Neuronal stem cell (in vitro differentiated cells): ENCODE measurements at regions not wholly inside any gene's neighbourhood (a gene's known extent, or its start where the extent isn't known, plus 50 kb on each side); places are given as distances from the start of the nearest gene placed in this dataset.

Source experiments
- DNase-seq: peaks from one replicate; pipeline ENCODE4 v3.0.0-alpha.2; 2013; ENCODE audit warnings: low spot score
- H2AFZ ChIP-seq: one replicate; pipeline ENCODE4 v1.6.1; 2013; ENCODE audit warnings: mild to moderate bottlenecking, low read length, inconsistent platforms
- H2AK5ac ChIP-seq: 2 replicates; pipeline ENCODE4 v1.6.1; 2013; ENCODE audit warnings: low read depth, mild to moderate bottlenecking, inconsistent platforms, low read length, moderate library complexity, mixed read lengths
- H2BK120ac ChIP-seq: 2 replicates; pipeline ENCODE4 v1.6.1; 2013; ENCODE audit warnings: low read depth, mild to moderate bottlenecking, inconsistent platforms, low read length, moderate library complexity, mixed read lengths
- H2BK12ac ChIP-seq: one replicate; pipeline ENCODE4 v1.6.1; 2013; ENCODE audit warnings: low read length, inconsistent platforms
- H2BK15ac ChIP-seq: 2 replicates; pipeline ENCODE4 v1.6.1; 2013; ENCODE audit warnings: mild to moderate bottlenecking, low read length, inconsistent platforms, mixed read lengths
- H2BK5ac ChIP-seq: one replicate; pipeline ENCODE4 v1.6.1; 2013; ENCODE audit warnings: inconsistent platforms, mild to moderate bottlenecking, low read length, moderate library complexity
- H3K14ac ChIP-seq: one replicate; pipeline ENCODE4 v1.6.1; 2013; ENCODE audit warnings: low read length, inconsistent platforms
- H3K18ac ChIP-seq: 2 replicates; pipeline ENCODE4 v1.6.1; 2013; ENCODE audit warnings: low read length, inconsistent platforms
- H3K23ac ChIP-seq: 2 replicates; pipeline ENCODE4 v1.6.1; 2013; ENCODE audit warnings: low read depth, mild to moderate bottlenecking, mixed read lengths, low read length, inconsistent platforms; ENCODE audit not compliant: poor library complexity
- H3K27ac ChIP-seq: replicated peaks from 3 replicates; pipeline ENCODE4 v1.5.1; 2013; ENCODE audit warnings: low read length, inconsistent platforms
- H3K27me3 ChIP-seq, 3 experiments: 2 replicates each; pipeline ENCODE4 v1.6.1; 2013; ENCODE audit warnings: low read length in 3 of 3, mild to moderate bottlenecking in 2 of 3, inconsistent platforms in 1 of 3, low read depth in 1 of 3, mixed read lengths in 1 of 3, moderate library complexity in 1 of 3; ENCODE audit not compliant: control insufficient read depth in 3 of 3, insufficient read depth in 3 of 3
- H3K36me3 ChIP-seq, 2 donors: replicated peaks in 1 of 2; 2 replicates each; pipeline ENCODE4 v1.6.1; 2013; ENCODE audit warnings: low read length in 2 of 2; ENCODE audit not compliant: control insufficient read depth in 2 of 2, insufficient read depth in 2 of 2
- H3K4ac ChIP-seq: 2 replicates; pipeline ENCODE4 v1.6.1; 2013; ENCODE audit warnings: inconsistent platforms, mild to moderate bottlenecking, low read length, moderate library complexity
- H3K4me1 ChIP-seq, 2 donors: 1 replicate in 1 of 2; 2 replicates in 1 of 2; pipeline ENCODE4 v1.6.1; 2013; ENCODE audit warnings: low read length in 2 of 2, low read depth in 1 of 2; ENCODE audit not compliant: control insufficient read depth in 2 of 2, insufficient read depth in 1 of 2
- H3K4me2 ChIP-seq: one replicate; pipeline ENCODE4 v1.6.1; 2013; ENCODE audit warnings: mild to moderate bottlenecking, low read length, inconsistent platforms; ENCODE audit not compliant: insufficient read depth, poor library complexity, severe bottlenecking
- H3K4me3 ChIP-seq, 2 donors: 2 replicates each; pipeline ENCODE4 v1.5.1; 2013; ENCODE audit warnings: low read length in 2 of 2, mild to moderate bottlenecking in 2 of 2, inconsistent platforms in 1 of 2, moderate library complexity in 1 of 2
- H3K79me1 ChIP-seq: one replicate; pipeline ENCODE4 v1.6.1; 2013; ENCODE audit warnings: low read depth, mild to moderate bottlenecking, inconsistent platforms, low read length, moderate library complexity
- H3K9ac ChIP-seq: one replicate; pipeline ENCODE4 v1.6.1; 2013; ENCODE audit warnings: mild to moderate bottlenecking, low read depth, low read length, inconsistent platforms; ENCODE audit not compliant: poor library complexity
- H3K9me3 ChIP-seq, 2 donors: replicated peaks in 1 of 2; 2 replicates each; pipeline versions ENCODE3 to v1.6.1; 2013; ENCODE audit warnings: low read length in 2 of 2, mild to moderate bottlenecking in 2 of 2, inconsistent platforms in 1 of 2, low read depth in 1 of 2, mixed read lengths in 1 of 2, moderate library complexity in 1 of 2; ENCODE audit not compliant: control insufficient read depth in 2 of 2, insufficient read depth in 1 of 2
- H4K8ac ChIP-seq: one replicate; pipeline ENCODE4 v1.6.1; 2013; ENCODE audit warnings: low read depth, mild to moderate bottlenecking, inconsistent platforms, low read length, moderate library complexity
- H4K91ac ChIP-seq: one replicate; pipeline ENCODE4 v1.6.1; 2013; ENCODE audit warnings: low read length, low read depth, mild to moderate bottlenecking, inconsistent platforms; ENCODE audit not compliant: poor library complexity
- WGBS, 2 donors: extraction: QIAGEN DNeasy Blood & Tissue Kit; methylation state at CpG; one replicate each; pipeline ENCODE4 v1.1.7; 2013; ENCODE audit warnings: missing lambda C conversion rate in 2 of 2, mixed read lengths in 1 of 2; ENCODE audit not compliant: insufficient read length in 2 of 2, insufficient replicate concordance in 1 of 2; ENCODE audit errors: extremely low coverage in 2 of 2; 5-methylcytosine and 5-hydroxymethylcytosine counted together

DNA sequence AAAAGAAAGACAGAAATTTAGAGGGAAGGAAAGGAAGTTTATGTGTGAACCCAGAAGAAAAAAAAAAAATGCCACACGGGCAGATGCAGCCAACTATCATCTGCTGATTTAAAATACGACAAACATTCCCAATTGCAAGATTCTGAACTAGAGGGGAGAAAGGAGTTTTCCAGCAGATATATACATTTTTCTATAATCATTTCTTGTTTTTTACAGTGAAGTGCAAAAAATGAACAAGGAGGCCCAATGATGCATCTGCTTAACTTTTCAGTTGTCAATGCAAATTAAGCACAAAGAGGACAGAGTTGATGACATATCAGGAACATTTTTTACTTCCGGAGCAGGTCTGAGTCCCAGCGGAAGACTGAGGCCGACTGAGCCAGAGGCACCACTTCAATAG lies 144.7 kb downstream of the MYCN start:
- Histone ChIP-seq H3K18ac (no peak overlapping the region), H3K79me1 (no peaks in the 10 kb centered on the region), H2BK120ac (no peak overlapping the region), H3K4me1 (peaks cover 16 to 34% of the 10 kb centered on the region in 2 donors), H2AFZ (no peak overlapping the region), H2BK15ac (no peak overlapping the region), H3K23ac (no peak overlapping the region), H3K27ac (no peak overlapping the region), H3K36me3 (no peaks in the 10 kb centered on the region), H3K4ac (no peak overlapping the region), H2BK5ac (no peak overlapping the region), H4K91ac (no peak overlapping the region), H3K27me3 (no peaks in the 10 kb centered on the region), H2AK5ac (no peak overlapping the region), H2BK12ac (no peak overlapping the region), H3K14ac (no peak overlapping the region), H3K4me2 (no peak overlapping the region), H3K9ac (no peak overlapping the region), H3K4me3 (no peak overlapping the region), H4K8ac (no peak overlapping the region), H3K9me3 (no peaks in the 10 kb centered on the region)
- no peak for DNase-seq
- WGBS, 2 donors, result no CpG with 5 or more reads among the region's 5 CpGs

DNA sequence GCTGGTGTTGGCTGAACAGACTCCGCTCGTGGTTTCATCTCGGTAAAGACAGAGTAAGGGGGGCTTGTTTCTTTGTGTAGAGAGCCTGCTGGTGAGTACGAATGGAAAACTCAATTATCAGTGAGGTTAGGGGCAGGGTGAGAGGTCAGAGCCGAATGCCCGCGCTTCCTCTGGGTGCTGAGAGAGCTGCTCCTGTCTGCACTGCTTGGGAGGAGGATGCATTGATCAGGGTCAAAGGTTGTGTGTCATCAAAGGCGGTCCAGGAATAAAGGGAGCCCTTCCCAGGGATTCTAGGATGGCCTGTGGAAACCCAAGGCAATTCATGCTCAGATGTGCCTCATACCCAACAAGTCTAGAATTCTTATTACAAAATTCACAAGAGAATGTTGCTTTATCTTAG lies 143.9 kb downstream of the MYCN start:
- Histone ChIP-seq H3K79me1 (no peaks in the 10 kb centered on the region), H3K14ac (no peak overlapping the region), H3K18ac (peak overlapping the region; percentile 16), H2AK5ac (no peak overlapping the region), H3K4ac (no peak overlapping the region), H3K4me3 (peak overlapping the region in 1 of 2 donors; percentile 16), H2BK5ac (no peak overlapping the region), H3K9ac (no peak overlapping the region), H4K91ac (no peak overlapping the region), H3K27me3 (no peaks in the 10 kb centered on the region), H3K36me3 (no peaks in the 10 kb centered on the region), H3K4me2 (no peak overlapping the region), H4K8ac (no peak overlapping the region), H3K4me1 (peaks cover 16 to 34% of the 10 kb centered on the region in 2 donors), H3K27ac (peak overlapping the region; percentile 56), H3K9me3 (no peaks in the 10 kb centered on the region), H2BK120ac (no peak overlapping the region), H2BK12ac (no peak overlapping the region), H2BK15ac (no peak overlapping the region), H3K23ac (no peak overlapping the region), H2AFZ (peak overlapping the region; percentile 35)
- DNase-seq, result peak; percentile 59
- no CpG with 5 or more reads among the region's 8 CpGs for WGBS, 2 donors

DNA sequence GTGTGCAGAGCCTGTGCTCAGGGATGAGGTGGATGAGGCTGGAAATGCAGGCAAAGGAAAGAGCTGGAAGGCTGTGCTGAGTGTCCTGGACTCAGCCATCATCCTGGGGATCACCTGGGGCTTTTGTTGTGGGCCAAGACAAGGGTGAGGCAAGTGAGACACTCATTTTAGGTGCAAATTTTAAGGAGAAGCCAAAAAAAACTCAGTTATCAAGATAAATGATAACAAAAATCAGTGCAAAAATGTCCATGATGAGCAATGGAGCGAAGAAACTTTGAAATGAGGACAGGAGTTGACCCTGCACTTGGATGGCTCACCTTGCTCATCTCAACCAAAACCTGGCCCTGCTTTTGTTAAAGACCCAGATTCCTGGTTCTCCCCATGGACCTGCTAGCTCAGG lies 141.9 kb downstream of the MYCN start:
- no CpG with 5 or more reads among the region's 1 CpG for WGBS, 2 donors
- H3K9ac ChIP-seq, result no peak overlapping the region
- no peak overlapping the region for H3K4ac ChIP-seq
- H3K36me3 ChIP-seq, result no peaks in the 10 kb centered on the region
- no peak overlapping the region for H3K4me3 ChIP-seq
- H2BK120ac ChIP-seq, result no peak overlapping the region
- no peak overlapping the region for H3K23ac ChIP-seq
- H4K91ac ChIP-seq, result no peak overlapping the region
- H2AK5ac ChIP-seq, result peak overlapping the region; percentile 22
- no peak overlapping the region for H2BK12ac ChIP-seq
- H3K9me3 ChIP-seq, result peaks cover 0 to 3% of the 10 kb centered on the region in 2 donors
- no peak overlapping the region for H3K4me2 ChIP-seq
- H3K27ac ChIP-seq, result no peak overlapping the region
- H2AFZ ChIP-seq, result no peak overlapping the region
- no peak overlapping the region for H3K14ac ChIP-seq
- peak overlapping the region; percentile 8 for H2BK5ac ChIP-seq
- no peaks in the 10 kb centered on the region for H3K27me3 ChIP-seq
- DNase-seq, result no peak
- no peaks in the 10 kb centered on the region for H3K79me1 ChIP-seq
- H4K8ac ChIP-seq, result no peak overlapping the region
- no peak overlapping the region for H2BK15ac ChIP-seq
- peak overlapping the region; percentile 55 for H3K18ac ChIP-seq
- peaks cover 16 to 32% of the 10 kb centered on the region in 2 donors for H3K4me1 ChIP-seq

DNA sequence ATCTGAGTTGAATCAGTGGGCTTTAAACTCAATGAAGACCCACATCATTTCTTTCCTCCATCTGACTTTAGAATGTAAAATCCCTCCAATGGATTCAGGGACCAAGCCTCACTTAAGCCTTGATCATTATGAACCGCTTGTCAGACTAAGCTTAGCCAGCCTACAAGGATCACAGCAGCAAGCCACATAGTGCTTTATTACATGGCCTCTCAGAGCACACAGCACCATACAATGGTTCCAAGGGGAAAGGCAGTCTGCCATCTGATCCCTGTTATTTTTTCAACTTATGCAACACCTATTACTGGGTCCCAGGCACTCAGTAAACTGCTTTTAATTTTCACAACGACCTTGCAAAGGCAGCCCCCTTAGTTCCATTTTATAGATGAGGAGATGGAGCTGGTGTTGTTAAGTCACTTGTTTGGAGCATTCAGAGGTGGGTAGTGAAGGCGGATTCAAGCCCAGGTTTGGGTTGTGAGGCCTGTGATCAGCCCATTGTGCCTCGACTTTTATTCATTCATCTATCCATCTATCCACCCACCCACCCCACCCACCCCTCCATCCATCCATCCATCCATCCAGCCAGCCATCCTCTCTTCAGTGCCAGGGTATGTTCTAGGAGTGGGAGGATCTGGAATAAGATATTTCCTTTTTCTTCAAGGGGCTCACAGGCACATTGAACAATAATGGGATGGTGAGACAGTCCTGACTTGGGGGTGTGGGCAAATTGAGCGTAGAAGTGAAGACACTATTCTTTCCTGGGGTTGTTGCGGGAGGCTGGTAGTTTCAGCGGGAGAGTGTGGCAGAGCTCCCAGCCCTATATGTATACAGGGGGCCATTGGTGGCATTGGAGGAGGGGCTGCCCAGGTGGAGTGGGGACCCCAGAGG lies 141.2 kb downstream of the MYCN start:
- Histone ChIP-seq H4K8ac (no peak overlapping the region), H2BK15ac (no peak overlapping the region), H3K79me1 (no peaks in the 10 kb centered on the region), H3K4ac (no peak overlapping the region), H2AFZ (no peak overlapping the region), H4K91ac (no peak overlapping the region), H3K9me3 (peaks cover 0 to 7% of the 10 kb centered on the region in 2 donors), H3K27ac (no peak overlapping the region), H2BK5ac (peak overlapping the region; percentile 8), H2AK5ac (peak overlapping the region; percentile 22), H3K27me3 (no peaks in the 10 kb centered on the region), H2BK120ac (no peak overlapping the region), H3K4me1 (peaks cover 16 to 32% of the 10 kb centered on the region in 2 donors), H3K14ac (no peak overlapping the region), H3K23ac (no peak overlapping the region), H3K4me2 (no peak overlapping the region), H2BK12ac (no peak overlapping the region), H3K4me3 (no peak overlapping the region), H3K18ac (peak overlapping the region; percentile 55), H3K9ac (no peak overlapping the region), H3K36me3 (no peaks in the 10 kb centered on the region)
- no peak for DNase-seq
- WGBS, 2 donors, result no CpG with 5 or more reads among the region's 7 CpGs
